HG03280 (cell line): ENCODE measurements at regions not wholly inside any gene's neighbourhood (a gene's known extent, or its start where the extent isn't known, plus 50 kb on each side); places are given as distances from the start of the nearest gene placed in this dataset.
"Not testable (repeated sequence)": the region's sequence is repeated elsewhere in the genome, so short reads cannot be mapped to it uniquely, and the experiment has no call there.

Experiments used
- ATAC-seq: cut with Tn5 transposase; IDR thresholded peaks from one replicate; pipeline ENCODE4 v1.9.1; 2021; ENCODE audit warnings: mild to moderate bottlenecking, moderate library complexity; ENCODE audit not compliant: unreplicated experiment

DNA sequence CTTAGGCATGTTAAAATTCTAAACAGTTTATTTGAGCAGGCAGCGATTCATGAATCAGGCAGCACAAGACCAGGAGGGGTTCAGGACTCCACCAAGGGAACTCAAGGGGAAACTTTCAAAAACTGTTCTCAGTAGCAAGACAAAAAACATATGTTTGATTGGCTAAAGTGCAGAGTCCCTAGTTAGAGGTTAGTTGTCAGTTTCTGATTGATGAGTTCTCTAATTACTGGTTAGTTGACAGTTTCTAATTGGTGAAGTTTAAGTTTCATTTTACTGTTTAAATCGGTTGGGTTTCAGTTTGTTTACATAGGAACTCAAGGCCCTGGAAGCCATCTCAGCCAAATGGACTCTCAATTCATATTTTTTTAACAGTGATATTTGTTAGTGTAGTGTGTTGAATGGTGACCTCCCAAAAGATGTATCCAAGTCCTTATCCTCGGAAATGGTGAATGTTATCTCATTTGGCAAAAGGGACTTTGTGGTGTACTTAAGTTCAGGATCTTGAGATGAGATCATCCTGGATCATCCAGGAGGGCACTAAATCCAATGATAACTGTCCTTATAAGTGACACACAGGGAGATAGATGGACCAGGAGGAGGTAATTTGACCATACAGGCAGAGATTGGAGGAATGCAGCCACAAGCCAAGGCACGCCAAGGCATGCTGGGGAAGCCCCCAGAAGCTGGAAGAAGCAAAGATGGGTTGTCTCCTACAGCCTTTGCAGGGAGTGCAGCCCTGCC is 219.2 kb upstream of the RAI14 start:
- no peak for ATAC-seq

DNA sequence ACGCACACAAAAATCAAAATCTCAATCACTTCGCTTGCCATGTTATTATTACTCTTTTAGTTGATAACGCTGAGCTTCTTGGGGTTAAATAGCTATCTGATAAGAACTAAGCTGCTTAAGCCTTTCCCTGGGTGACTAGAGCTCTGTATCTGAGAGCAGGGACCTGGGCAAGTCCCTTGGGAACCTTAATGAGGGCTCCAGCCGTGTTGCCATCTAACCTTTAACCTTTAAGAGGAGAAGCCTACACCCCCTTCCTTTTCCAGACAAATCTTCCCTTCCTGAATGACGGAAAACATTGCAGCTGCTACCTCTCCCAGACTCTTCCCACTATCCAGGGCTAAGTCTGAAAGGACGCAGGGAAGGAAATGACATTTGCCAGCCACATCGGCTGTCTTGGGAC is 216.5 kb upstream of the RAI14 start:
- no peak for ATAC-seq

DNA sequence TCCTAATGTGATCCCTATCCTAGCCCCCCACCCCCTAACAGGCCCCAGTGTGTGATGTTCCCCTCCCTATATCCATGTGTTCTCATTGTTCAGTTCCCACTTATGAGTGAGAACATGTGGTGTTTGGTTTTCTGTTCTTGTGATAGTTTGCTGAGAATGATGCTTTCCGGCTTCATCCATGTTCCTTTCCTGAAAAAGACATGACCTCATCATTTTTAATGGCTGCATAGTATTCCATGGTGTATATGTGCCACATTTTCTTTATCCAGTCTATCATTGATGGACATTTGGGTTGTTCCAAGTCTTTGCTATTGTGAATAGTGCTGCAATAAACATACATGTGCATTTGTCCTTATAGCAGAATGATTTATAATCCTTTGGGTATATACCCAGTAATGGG is 214.4 kb upstream of the RAI14 start:
- ATAC-seq = not testable (repeated sequence)

DNA sequence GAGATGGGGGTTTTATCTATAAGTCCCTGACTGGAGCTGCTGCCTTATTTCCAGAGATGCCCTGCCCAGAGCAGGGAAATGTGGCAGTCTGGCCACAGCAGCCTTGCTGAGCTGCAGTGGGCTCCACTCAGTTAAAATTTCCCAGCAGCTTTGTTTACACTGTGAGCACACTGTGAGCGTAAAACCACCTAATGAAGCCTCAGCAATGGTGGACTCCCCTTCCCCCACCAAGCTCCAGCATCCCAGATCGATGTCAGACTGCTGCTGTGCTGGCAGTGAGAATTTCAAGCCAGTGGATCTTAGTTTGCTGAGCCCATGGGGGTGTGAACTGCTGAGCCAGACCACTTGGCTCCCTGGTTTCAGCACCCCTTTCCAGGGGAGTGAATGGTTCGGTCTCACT is 208.7 kb upstream of the RAI14 start:
- ATAC-seq = no peak

DNA sequence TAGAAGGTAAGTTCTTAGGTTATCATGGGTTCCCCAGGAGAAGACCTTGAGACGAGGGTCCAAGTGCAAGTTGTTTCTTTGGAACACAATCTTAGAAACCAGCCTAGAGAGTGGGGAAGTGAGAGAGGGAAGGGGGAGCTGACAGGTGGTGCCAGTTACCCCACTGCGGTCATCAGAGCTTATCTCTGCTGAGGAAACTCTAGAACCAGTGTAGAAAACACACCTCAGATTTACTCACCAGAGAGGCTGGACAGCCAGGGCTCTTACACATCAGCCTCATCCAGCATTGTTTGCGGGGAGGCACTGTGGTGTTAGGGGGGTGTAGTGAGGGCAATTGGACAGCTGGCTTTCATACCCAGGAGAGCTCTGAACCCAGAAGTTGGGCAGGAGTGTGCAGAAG is 206.5 kb upstream of the RAI14 start:
- no peak for ATAC-seq

DNA sequence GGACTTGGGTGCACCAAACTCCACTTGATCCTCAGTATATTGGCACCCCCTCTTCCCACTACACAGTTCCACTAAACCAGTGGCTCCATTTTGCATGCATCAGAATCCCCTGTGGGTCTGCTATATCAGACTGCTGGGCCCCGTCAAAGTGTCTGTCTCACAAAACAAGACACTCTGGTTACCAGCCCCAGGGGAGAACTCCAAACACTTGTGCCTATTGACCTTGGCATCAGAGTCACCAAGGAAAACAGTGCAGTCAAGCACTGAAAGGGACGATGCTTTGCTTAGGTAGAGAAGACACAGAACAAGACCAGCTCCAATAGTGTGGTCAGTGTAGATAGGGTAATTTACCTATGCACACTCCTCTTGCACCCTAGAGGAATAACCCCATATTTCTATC is 205.8 kb upstream of the RAI14 start:
- no peak for ATAC-seq

DNA sequence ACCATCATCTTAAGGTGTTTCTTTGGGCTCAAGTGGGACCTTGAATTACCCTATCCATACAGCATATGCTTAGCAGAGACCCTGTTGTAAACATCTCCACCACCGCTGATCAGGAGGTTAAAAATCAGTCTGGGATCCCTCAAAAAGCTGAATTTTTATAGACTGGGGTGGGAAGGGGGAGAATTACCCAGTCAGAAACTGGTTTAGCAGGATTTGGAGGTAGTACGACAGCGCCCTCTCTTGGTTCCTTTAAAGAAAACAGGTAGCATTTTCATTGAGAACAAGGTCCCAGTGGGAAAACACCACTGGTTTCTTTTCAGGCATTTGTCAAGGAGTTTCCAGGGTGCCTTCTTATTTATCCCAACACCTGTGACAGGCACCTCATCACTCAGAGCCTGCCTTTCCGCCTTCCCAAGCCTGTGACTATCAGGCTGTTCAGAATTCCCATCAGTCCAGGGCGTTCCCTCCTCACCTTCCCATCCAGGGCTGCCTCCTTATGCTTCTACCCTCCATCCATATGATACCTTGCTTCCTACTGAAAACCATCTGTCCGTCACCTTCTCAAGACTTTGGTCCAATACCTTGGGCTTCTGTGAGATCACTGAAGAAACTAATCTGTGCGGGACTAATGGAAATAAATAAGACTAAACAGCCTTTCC is 203.8 kb upstream of the RAI14 start:
- no peak for ATAC-seq

DNA sequence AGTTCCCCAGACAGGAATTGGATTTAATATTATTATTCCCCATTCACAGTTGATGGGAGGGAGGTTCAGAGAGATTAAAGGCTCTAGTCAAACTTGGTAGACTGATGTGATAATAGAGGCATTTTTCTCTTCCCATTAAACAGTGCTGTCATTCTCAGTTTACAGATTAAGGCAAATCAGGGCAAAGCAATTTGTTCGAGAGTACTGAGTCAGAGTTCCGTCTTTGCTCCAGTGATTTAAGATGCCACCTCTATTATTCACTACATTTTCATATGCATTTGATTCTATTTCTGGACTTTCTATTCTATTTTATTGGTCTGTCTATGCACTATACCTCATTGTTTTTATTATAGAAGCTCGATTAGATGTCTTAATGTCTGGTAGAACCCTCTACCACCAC is 201.0 kb upstream of the RAI14 start:
- no peak for ATAC-seq

DNA sequence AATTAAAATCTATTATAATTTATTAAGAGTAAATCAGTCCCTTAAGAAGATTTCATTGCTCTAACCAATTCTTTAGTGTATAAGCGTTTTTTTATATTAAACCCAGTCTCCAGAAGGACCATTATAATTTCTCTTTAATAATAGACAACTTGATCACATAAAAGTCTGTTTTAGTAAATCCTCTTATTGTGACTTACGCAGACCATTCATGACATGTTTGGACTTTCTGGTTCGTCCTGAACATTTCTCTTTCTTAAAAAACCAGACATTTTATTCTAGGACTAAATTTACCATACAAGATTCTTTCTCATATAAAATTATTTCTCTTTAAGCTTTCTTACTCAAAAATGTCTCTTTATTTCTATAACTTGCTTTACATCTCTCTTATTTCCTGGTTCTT is 196.2 kb upstream of the RAI14 start:
- no peak for ATAC-seq

DNA sequence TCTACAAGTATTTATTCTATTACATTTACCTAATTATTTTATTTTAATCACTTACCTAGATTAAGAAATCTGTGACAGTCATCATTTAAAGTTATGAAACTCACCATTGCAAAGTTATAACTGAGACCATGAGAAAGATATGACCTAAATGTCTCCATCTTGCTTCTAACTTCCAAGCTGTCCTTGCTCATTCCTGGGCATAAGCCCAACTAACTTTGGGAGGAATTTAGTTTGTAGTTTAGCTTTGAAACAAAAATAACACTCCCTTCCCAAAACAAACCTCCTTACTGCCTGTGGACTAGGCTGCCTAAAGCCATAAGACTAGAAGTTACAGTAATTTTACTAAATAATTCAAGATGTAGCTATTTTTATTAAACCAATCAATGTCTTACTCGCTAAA is 195.6 kb upstream of the RAI14 start:
- ATAC-seq = no peak

DNA sequence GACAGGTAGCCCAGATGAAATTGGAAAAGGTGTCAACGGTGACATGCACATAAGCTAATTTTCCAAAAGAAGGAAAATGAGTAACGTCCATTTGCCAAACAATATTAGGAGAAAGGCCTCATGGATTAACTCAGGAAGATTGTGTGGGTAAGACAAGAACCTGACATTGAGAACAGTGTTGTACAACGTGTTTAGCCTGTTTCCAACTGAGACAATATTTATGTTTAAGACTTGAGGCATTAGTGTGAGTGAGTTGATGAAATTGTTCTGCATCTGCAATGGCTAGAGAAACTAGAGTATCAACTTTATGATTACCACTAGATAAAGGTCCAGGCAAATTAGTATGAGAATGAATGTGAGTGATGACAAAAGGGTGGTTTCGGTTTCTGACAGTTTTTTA is 191.3 kb upstream of the RAI14 start:
- no peak for ATAC-seq

DNA sequence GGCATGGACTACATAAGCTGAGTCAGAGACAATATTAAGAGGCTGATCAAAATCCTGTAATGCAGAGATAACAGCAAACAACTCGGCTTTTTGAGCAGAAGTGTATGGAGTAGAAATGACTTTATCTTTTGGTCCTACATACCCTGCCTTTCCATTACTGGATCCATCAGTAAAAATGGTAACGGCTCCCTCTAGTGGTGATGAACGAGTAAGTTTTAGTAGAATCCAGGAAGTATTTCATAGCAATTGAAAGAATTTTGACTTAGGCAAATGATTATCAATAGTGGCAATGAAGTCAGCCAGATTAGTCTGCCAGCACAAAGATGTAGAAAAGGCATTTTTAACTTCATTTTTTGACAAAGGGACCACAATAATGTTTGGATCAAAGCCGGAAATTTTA is 190.8 kb upstream of the RAI14 start:
- not testable (repeated sequence) for ATAC-seq

DNA sequence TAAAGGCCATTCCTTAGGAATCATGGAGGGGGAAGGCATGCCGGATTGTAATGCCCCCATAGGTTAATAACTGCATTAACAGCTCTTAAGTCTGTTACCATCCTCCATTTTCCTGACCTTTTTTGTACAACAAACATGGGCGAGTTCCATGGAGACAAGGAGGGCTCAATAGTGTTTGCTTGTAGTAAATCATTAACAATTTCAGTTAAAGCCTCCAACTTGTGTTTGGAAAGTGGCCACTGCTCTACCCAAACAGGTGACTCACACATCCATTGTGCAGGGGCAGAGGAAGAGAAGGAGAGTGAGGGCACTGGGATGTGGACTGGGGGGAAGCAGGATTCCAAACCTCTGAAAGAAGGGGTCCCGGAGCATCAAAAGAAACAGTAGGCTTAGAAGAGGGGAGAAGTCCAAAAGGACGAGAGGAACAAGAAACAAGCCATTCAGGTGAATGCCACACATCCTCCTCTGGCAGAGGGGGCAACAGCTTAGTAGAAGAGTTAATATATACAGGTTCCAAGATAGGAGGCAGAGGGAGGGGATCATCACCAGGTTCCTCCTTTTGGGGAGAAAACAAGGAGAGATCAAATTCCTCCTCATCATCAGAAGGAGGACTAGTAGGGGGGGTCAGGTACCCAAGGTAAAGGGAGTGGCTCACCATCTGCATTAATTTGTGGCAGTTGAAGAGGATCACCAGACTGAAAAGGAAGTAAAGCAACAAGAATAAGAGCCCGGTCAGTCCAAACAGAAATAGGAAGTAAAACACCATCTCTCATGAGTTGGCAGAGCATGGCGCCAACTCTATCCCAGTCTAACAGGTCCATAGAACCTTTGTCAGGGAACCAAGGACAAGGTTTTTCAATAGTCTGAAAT is 189.4 kb upstream of the RAI14 start:
- not testable (repeated sequence) for ATAC-seq

DNA sequence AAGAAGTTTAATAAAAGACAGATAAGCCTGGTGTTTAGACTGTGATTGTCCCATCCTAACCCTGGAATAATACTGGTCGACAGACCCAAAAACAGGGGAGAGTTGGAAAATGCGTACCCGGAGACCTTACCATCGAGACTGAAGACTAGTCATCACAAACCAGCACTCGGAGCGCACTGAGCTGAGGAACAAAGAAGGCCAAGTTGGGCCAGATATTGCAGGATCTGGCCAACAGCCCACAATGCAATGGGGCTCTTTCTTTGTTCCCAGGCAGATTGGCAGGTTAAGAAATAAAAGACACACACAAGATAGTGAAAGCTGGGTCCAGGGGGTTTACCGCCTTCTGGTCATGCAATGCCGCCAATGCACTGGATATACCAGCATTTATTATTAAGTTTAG is 188.7 kb upstream of the RAI14 start:
- ATAC-seq = no peak

DNA sequence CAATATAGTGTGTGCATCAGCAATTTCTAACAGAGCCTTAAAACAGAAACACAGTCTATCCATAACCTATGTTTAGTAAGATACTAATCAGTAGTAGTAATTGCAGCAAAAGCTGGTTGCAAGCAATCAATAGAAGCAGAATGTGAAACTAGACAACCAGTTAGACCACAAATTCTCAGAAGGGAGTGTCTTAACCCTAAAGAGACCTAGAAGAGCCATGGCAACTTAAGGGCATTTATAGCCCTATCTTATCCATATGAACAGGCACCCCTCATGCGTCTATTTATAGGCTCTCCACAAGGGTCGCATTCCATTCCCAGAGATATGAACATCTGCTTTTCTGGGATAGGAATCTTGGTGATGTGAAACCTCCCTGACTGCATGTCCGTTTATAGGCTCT is 188.1 kb upstream of the RAI14 start:
- peak; percentile 96 for ATAC-seq

DNA sequence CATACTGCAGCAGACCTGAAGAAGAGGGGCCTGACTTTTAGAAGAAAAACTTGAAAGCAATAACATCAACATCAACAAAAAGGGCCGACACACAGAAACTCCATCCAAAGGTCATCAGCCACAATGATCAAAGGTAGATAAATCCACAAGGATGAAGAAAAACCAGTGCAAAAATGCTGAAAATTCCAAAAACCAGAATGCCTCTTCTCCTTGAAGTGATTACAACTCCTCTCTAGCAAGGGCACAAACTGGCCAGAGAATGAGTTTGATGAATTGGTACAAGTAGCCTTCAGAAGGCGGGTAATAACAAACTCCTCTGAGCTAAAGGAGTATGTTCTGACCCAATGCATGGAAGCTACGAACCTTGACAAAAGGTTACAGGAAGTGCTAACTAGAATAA is 186.2 kb upstream of the RAI14 start:
- no peak for ATAC-seq

DNA sequence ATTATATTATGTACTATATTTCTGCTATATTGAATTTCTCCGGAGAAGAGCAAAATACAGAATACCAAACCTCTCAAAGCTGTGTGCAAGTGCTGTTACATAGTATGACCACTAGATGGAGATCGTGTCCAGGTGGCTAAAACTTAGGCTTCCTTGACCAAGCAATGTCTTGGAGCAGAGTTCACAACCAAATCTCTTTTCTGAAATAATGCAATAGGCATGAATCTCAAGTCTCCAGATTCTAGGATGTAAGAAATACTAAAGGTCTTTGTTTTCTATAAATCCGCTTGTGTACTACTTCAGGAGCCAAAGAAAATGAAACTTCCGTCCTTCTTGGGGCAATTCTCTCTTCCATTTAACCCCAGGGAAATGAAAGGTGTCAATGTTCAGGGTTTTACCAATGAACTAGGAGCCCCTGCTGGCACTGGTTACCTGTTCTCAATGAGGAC is 181.5 kb upstream of the RAI14 start:
- ATAC-seq = peak; percentile 70

DNA sequence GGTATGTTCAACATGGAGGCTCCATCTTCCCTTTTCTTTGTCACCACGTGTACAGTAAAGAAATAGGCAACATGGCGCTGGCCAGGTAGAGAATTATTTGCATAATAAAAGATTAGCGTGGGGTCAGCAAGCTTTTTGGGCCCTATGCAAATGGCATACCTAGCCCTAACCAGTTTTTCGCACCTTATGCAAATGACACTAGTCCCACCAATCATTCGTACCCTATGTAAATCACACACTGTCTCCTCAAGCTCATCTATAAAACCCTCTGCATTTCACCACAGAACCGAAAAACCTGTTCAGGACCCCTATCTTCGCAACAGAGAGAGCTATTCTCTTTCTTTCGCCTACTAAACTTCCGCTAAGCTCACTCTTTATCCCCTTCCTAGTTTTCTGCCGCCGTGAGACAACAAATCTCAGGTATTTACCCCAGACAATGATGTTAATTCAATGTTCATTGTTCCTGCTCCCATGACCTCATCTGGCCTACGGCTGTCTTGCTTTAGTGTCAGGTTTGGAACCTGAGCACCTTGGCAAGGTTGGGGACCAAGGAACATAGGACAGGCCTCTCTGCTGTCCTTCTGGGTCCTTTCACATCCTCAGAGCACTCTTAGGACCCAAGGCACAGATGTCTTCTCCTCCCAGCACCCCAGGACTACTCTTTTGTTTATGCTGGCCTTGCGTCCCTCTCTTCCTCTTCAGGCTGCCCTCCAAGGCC is 180.7 kb upstream of the RAI14 start:
- ATAC-seq = no peak

DNA sequence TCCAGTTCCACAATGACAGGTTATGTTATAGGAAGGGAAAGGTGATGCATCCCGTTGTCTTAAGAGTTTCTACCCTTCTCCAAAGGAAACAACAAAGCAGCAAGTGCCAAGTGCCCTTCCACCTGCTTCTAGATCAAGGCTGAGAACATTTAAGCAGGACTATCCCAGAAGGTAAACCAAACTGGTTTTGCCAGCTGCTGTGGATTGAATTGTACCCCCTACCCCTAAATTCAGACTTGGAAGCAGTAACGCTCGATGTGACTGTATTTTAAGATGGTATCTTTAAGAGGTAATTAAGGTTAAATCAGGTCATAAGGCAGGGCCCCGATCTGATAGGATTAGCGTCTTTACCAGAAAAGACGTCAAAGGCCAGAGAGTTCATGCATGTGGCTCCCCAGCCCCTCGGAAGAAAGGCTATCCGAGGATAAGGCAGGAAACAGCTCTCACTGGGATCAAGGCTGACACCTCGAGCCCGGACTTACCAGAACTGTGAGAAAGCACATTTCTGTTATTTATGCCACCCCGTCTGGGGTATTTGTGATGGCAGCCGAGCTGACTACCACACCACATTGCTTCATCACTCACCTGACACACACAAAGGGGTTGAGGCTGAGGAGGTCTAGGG is 179.1 kb upstream of the RAI14 start:
- ATAC-seq = no peak

DNA sequence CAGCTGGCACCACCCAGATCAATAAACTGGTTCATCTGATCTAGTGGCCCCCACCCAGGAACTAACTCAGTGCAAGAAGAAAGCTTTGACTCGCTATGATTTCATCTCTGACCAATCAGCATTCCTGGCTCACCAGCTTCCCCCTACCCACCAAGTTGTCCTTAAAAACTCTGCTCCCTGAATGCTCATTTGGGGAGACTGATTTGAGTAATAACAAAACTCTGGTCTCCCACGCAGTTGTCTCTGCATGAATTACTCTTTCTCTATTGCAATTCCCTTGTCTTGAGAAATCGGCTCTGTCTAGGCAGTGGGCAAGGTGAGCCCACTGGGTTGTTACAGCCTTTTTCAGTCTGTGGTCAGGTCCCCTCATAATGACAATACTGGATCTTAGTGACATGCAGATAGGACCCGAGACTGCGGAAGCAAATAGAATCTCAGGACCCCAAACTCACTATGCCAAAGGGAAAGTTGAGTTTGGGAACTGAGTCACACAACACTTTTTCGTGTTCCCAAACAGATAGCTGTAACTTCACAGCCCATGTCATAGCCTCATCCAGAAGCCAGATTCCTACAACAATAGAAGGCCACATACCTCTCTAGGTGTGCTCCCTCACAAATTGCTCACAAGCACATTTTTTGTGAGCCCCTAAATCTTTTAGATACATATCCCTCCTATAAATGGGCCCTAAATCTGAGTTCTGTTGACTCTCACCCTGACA is 175.2 kb upstream of the RAI14 start:
- ATAC-seq = no peak
